Astrocyte of the cerebellum (primary cell): ENCODE measurements at regions not wholly inside any gene's neighbourhood (a gene's known extent, or its start where the extent isn't known, plus 50 kb on each side); places are given as distances from the start of the nearest gene placed in this dataset.
A peak's percentile ranks its signal among the peaks of the same experiment; 100 is the strongest.

ENCODE experiments used
- DNase-seq: peaks from one replicate; pipeline ENCODE4 v3.0.0-alpha.2; 2011; ENCODE audit warnings: low read depth
- H3K4me3 ChIP-seq: 2 replicates; pipeline ENCODE4 v1.5.1; 2011; ENCODE audit warnings: mild to moderate bottlenecking, low read depth, low read length, moderate library complexity
- CTCF ChIP-seq: IDR thresholded peaks from 2 replicates; pipeline ENCODE4 v1.5.1; 2012; ENCODE audit warnings: low read length, low read depth, moderate library complexity, mild to moderate bottlenecking; ENCODE audit errors: missing control alignments
- in situ Hi-C: cut with HindIII; loops from 2 replicates; pipeline ENCODE4 v1.10.0; 2017; ENCODE audit warnings: low sequenced_read_pairs

GRCh38 chr2:58951722-58952121 is 710.6 kb upstream of the FANCL start:
- DNase-seq: no peak
- H3K4me3 ChIP-seq: no peak overlapping the region
- TF ChIP-seq CTCF: no peak
- in situ Hi-C loops: no loop called here

GRCh38 chr2:58950795-58951462 is 709.8 kb upstream of the FANCL start:
- no peak for TF ChIP-seq CTCF
- DNase-seq: no peak
- in situ Hi-C loops: no loop called here
- H3K4me3 ChIP-seq: no peak overlapping the region

GRCh38 chr2:58939388-58939787 is 698.3 kb upstream of the FANCL start:
- peak; percentile 47 for DNase-seq
- in situ Hi-C loops: no loop called here

GRCh38 chr2:58938988-58939387 is 697.9 kb upstream of the FANCL start:
- H3K4me3 ChIP-seq: no peak overlapping the region
- DNase-seq: no peak
- in situ Hi-C loops: no loop called here
- no peak for TF ChIP-seq CTCF

More at GRCh38 chr2:58939388-58939787, 698.3 kb upstream of the FANCL start:
- no peak overlapping the region for H3K4me3 ChIP-seq
- TF ChIP-seq CTCF: no peak

- DNase-seq: no peak
- in situ Hi-C loops: no loop called here
- no peak for TF ChIP-seq CTCF
- no peak overlapping the region for H3K4me3 ChIP-seq
Measured at GRCh38 chr2:58932801-58933200, 691.7 kb upstream of the FANCL start.

GRCh38 chr2:58930537-58930936 is 689.4 kb upstream of the FANCL start:
- in situ Hi-C loops: no loop called here
- peak; percentile 57 for DNase-seq
- TF ChIP-seq CTCF: no peak

More at GRCh38 chr2:58930537-58930936, 689.4 kb upstream of the FANCL start:
- H3K4me3 ChIP-seq: no peak overlapping the region
